IMR-90 (cell line): ENCODE measurements at regions not wholly inside any gene's neighbourhood (a gene's known extent, or its start where the extent isn't known, plus 50 kb on each side); places are given as distances from the start of the nearest gene placed in this dataset.

Experiments used
- ATAC-seq: fragments of 200-7000 bp; cut with Tn5 transposase; 2 replicates; pipeline ENCODE4 v1.9.1; 2020; ENCODE audit warnings: low read depth, mild to moderate bottlenecking, moderate library complexity
- BruUV-seq: library from RNA; stranded (reverse); fragments of 400-500 nt; replicated peaks from 2 replicates; lab custom pipeline; 2021; lab: Mats Ljungman, UMichigan
- CTCF ChIA-PET: fragments of 300-600 bp; formaldehyde crosslinking; extraction: SDS; loops from one replicate; lab custom pipeline; 2021; ENCODE audit warnings: antibody characterized with exemption; lab: Yijun Ruan, JAX
- POLR2A ChIA-PET: fragments of 300-600 bp; sonication (Branson Sonifier 250); formaldehyde crosslinking; loops from one replicate; lab custom pipeline; 2022; ENCODE audit warnings: antibody characterized with exemption; ENCODE audit not compliant: unreplicated experiment; lab: Charles Lee
- DNase-seq: peaks from one replicate; pipeline ENCODE4 v3.0.0; 2013
- H2AFZ ChIP-seq: replicated peaks from 2 replicates; pipeline ENCODE3; 2013; ENCODE audit warnings: low read length, mild to moderate bottlenecking; ENCODE audit not compliant: poor library complexity
- H2AK5ac ChIP-seq: 2 replicates; pipeline ENCODE4 v1.6.1; 2013; ENCODE audit warnings: low read depth, low read length, inconsistent platforms
- H2AK9ac ChIP-seq: replicated peaks from 2 replicates; pipeline ENCODE3; 2013; ENCODE audit warnings: mild to moderate bottlenecking, low read depth, low read length, moderate library complexity; ENCODE audit not compliant: poor library complexity
- H2BK120ac ChIP-seq: 2 replicates; pipeline ENCODE4 v1.6.1; 2013; ENCODE audit warnings: low read depth, low read length, inconsistent platforms
- H2BK15ac ChIP-seq: 3 replicates; pipeline ENCODE4 v1.6.1; 2013; ENCODE audit warnings: low read depth, low read length, inconsistent platforms
- H2BK20ac ChIP-seq: 2 replicates; pipeline ENCODE4 v1.6.1; 2013; ENCODE audit warnings: low read depth, mild to moderate bottlenecking, inconsistent platforms, low read length, moderate library complexity
- H2BK5ac ChIP-seq: 2 replicates; pipeline ENCODE4 v1.6.1; 2013; ENCODE audit warnings: mild to moderate bottlenecking, low read depth, low read length, inconsistent platforms; ENCODE audit not compliant: poor library complexity, severe bottlenecking
- H3K14ac ChIP-seq: replicated peaks from 2 replicates; pipeline ENCODE4 v1.6.1; 2013; ENCODE audit warnings: low read depth, low read length, inconsistent platforms
- H3K18ac ChIP-seq: 2 replicates; pipeline ENCODE4 v1.6.1; 2013; ENCODE audit warnings: low read depth, low read length, control low read depth
- H3K23ac ChIP-seq: 2 replicates; pipeline ENCODE4 v1.6.1; 2013; ENCODE audit warnings: low read depth, low read length, inconsistent platforms
- H3K27ac ChIP-seq: 2 replicates; pipeline ENCODE4 v1.5.1; 2013; ENCODE audit warnings: mild to moderate bottlenecking, control low read depth, low read length; ENCODE audit not compliant: insufficient read depth
- H3K27me3 ChIP-seq: 2 replicates; pipeline ENCODE4 v1.6.1; 2013; ENCODE audit warnings: low read length; ENCODE audit not compliant: control insufficient read depth, insufficient read depth
- H3K36me3 ChIP-seq: 2 replicates; pipeline ENCODE4 v1.6.1; 2013; ENCODE audit warnings: low read length, mixed read lengths; ENCODE audit not compliant: control insufficient read depth, insufficient read depth
- H3K4ac ChIP-seq: 2 replicates; pipeline ENCODE4 v1.6.1; 2013; ENCODE audit warnings: low read depth, low read length, inconsistent platforms
- H3K4me1 ChIP-seq: 2 replicates; pipeline ENCODE4 v1.6.1; 2013; ENCODE audit warnings: low read length, mixed read lengths; ENCODE audit not compliant: control insufficient read depth, insufficient read depth
- H3K4me2 ChIP-seq: 2 replicates; pipeline ENCODE4 v1.6.1; 2013; ENCODE audit warnings: low read depth, mild to moderate bottlenecking, control low read depth, low read length, moderate library complexity
- H3K4me3 ChIP-seq: 2 replicates; pipeline ENCODE4 v1.5.1; 2013; ENCODE audit warnings: low read depth, mild to moderate bottlenecking, control low read depth, low read length, moderate library complexity; ENCODE audit not compliant: insufficient read depth
- H3K56ac ChIP-seq: 2 replicates; pipeline ENCODE4 v1.6.1; 2013; ENCODE audit warnings: low read length, inconsistent platforms; ENCODE audit not compliant: insufficient read depth; ENCODE audit errors: extremely low read depth
- H3K79me1 ChIP-seq, 2 experiments: 2 replicates each; pipeline ENCODE4 v1.6.1; 2013; ENCODE audit warnings: low read length in 2 of 2, inconsistent platforms in 1 of 2, low read depth in 1 of 2
- H3K9ac ChIP-seq: 2 replicates; pipeline ENCODE4 v1.6.1; 2013; ENCODE audit warnings: low read depth, low read length, control low read depth
- H3K9me1 ChIP-seq: 2 replicates; pipeline ENCODE4 v1.6.1; 2013; ENCODE audit warnings: low read length, inconsistent platforms; ENCODE audit not compliant: insufficient read depth
- H3K9me3 ChIP-seq: 2 replicates; pipeline ENCODE4 v1.6.1; 2013; ENCODE audit warnings: low read length; ENCODE audit not compliant: control insufficient read depth, insufficient read depth
- H4K20me1 ChIP-seq: 2 replicates; pipeline ENCODE4 v1.6.1; 2013; ENCODE audit warnings: low read length, inconsistent platforms; ENCODE audit not compliant: insufficient read depth
- H4K5ac ChIP-seq: 2 replicates; pipeline ENCODE4 v1.6.1; 2013; ENCODE audit warnings: mild to moderate bottlenecking, low read depth, low read length, control low read depth
- H4K8ac ChIP-seq, 2 experiments: 2 replicates each; pipeline ENCODE4 v1.6.1; 2013; ENCODE audit warnings: low read depth in 2 of 2, low read length in 2 of 2, control low read depth in 1 of 2, inconsistent platforms in 1 of 2
- H4K91ac ChIP-seq: 2 replicates; pipeline ENCODE4 v1.6.1; 2013; ENCODE audit warnings: low read depth, low read length, inconsistent platforms; ENCODE audit not compliant: insufficient read depth
- BHLHE40 ChIP-seq: fragments of 150-350 bp; IDR thresholded peaks from 2 replicates; pipeline ENCODE4 v1.6.1; 2016; ENCODE audit warnings: mild to moderate bottlenecking, low read depth, low read length
- CEBPB ChIP-seq: IDR thresholded peaks from 2 replicates; pipeline ENCODE4 v1.6.1; 2012; ENCODE audit warnings: low read depth, low read length, improper control_type of control experiment
- CHD1 ChIP-seq: IDR thresholded peaks from 2 replicates; pipeline ENCODE4 v1.6.1; 2012; ENCODE audit warnings: low read depth, low read length, improper control_type of control experiment
- FOS ChIP-seq: fragments of 150-350 bp; IDR thresholded peaks from 2 replicates; pipeline ENCODE4 v1.6.1; 2016; ENCODE audit warnings: low read depth, low read length
- MAFK ChIP-seq: IDR thresholded peaks from 2 replicates; pipeline ENCODE4 v1.6.1; 2012; ENCODE audit warnings: low read depth, low read length, improper control_type of control experiment
- MAZ ChIP-seq: IDR thresholded peaks from 2 replicates; pipeline ENCODE4 v1.6.1; 2012; ENCODE audit warnings: low read depth, mild to moderate bottlenecking, low read length, improper control_type of control experiment, moderate library complexity, borderline replicate concordance
- MXI1 ChIP-seq: IDR thresholded peaks from 2 replicates; pipeline ENCODE4 v1.6.1; 2012; ENCODE audit warnings: low read depth, mild to moderate bottlenecking, low read length, moderate library complexity, borderline replicate concordance
- NFE2L2 ChIP-seq: fragments of 150-350 bp; IDR thresholded peaks from 2 replicates; pipeline ENCODE4 v1.6.1; 2016; ENCODE audit warnings: low read depth, mild to moderate bottlenecking, low read length
- POLR2A ChIP-seq: IDR thresholded peaks from 2 replicates; pipeline ENCODE4 v1.6.1; 2012; ENCODE audit warnings: mild to moderate bottlenecking, low read depth, low read length
- RAD21 ChIP-seq: IDR thresholded peaks from 2 replicates; pipeline ENCODE4 v1.6.1; 2012; ENCODE audit warnings: low read length, improper control_type of control experiment
- RCOR1 ChIP-seq: IDR thresholded peaks from 2 replicates; pipeline ENCODE4 v1.6.1; 2012; ENCODE audit warnings: mild to moderate bottlenecking, low read length, improper control_type of control experiment; ENCODE audit not compliant: insufficient replicate concordance
- RFX5 ChIP-seq: IDR thresholded peaks from 2 replicates; pipeline ENCODE4 v1.8.0; 2012; ENCODE audit warnings: low read depth, mild to moderate bottlenecking, low read length, moderate library complexity
- SMC3 ChIP-seq: fragments of 150-350 bp; IDR thresholded peaks from 2 replicates; pipeline ENCODE4 v1.6.1; 2016; ENCODE audit warnings: low read depth, mild to moderate bottlenecking, antibody characterized with exemption, low read length, moderate library complexity
- WGBS, 2 experiments: methylation state at CpG; one replicate each; pipeline versions ENCODE4 v1.1.5 to v1.1.7; 2013; ENCODE audit warnings: missing lambda C conversion rate in 2 of 2; ENCODE audit not compliant: insufficient read length in 1 of 2; ENCODE audit errors: extremely low coverage in 2 of 2; 5-methylcytosine and 5-hydroxymethylcytosine counted together
- dilution Hi-C: fragments of 300-500 bp; cut with HindIII; formaldehyde crosslinking; loops from one replicate; pipeline ENCODE4 v1.14.3; 2018; ENCODE audit warnings: low sequenced_read_pairs; ENCODE audit not compliant: unreplicated experiment
- in situ Hi-C: fragments of 300-500 bp; cut with MboI; formaldehyde crosslinking; loops from 3 replicates; pipeline ENCODE4 v1.14.3; 2019; ENCODE audit warnings: low sequenced_read_pairs, inconsistent platforms, mixed read lengths
- intact Hi-C: fragments of 100-400 bp; cut with micrococcal nuclease; formaldehyde crosslinking; loops from 2 replicates; pipeline ENCODE4 v1.10.0; 2022
- TF ChIP-seq, protein P1 (sequence below): fragments of 150-350 bp; IDR thresholded peaks from 2 replicates; pipeline ENCODE4 v1.6.1; 2017; ENCODE audit warnings: mild to moderate bottlenecking, antibody characterized with exemption, low read length, low read depth
- TF ChIP-seq, protein P2 (sequence below): fragments of 150-350 bp; IDR thresholded peaks from 2 replicates; pipeline ENCODE4 v1.6.1; 2016; ENCODE audit warnings: low read depth, mild to moderate bottlenecking, low read length, moderate library complexity, borderline replicate concordance
- TF ChIP-seq, protein P3 (sequence below): conservative IDR thresholded peaks from 2 replicates; pipeline ENCODE4 v1.5.1; 2012; ENCODE audit warnings: mild to moderate bottlenecking, low read depth, low read length, improper control_type of control experiment

DNA sequence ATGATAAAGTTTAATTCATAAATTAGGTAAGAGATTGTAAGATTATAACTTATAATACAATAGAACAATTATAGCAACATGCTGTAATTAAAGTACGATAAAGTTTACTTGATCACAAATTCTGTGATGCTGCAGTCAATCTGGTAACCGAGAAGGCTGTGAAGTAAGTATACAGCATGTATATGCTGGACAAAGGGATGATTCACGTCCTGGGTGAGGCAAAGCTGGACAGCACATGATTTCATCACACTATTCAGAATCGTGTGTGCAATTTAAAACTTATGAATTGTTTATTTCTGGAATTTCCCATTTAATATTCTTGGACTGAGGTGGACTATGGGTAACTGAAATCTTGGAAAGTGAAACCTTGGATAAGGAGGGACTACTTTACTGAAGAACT, 522.2 kb upstream of the CNTNAP5 start:
- dilution Hi-C loops, result no loop called here
- in situ Hi-C loops, result no loop called here
- H3K4me3 ChIP-seq, result no peak overlapping the region
- DNase-seq (no peak), ATAC-seq (no peak)
- no peak overlapping the region for H2BK15ac ChIP-seq
- H3K14ac ChIP-seq, result no peak overlapping the region
- no peak overlapping the region for H3K18ac ChIP-seq
- H3K56ac ChIP-seq, result no peak overlapping the region
- H4K91ac ChIP-seq, result no peak overlapping the region
- H2AK9ac ChIP-seq, result no peak overlapping the region
- H3K9ac ChIP-seq, result no peak overlapping the region
- no peaks in the 10 kb centered on the region for H4K20me1 ChIP-seq
- no peak overlapping the region for H3K23ac ChIP-seq
- no peaks in the 10 kb centered on the region for H3K27me3 ChIP-seq
- TF ChIP-seq FOS, result no peak
- no peak for TF ChIP-seq MAZ
- no peak for TF ChIP-seq NFE2L2
- TF ChIP-seq, protein P1, sequence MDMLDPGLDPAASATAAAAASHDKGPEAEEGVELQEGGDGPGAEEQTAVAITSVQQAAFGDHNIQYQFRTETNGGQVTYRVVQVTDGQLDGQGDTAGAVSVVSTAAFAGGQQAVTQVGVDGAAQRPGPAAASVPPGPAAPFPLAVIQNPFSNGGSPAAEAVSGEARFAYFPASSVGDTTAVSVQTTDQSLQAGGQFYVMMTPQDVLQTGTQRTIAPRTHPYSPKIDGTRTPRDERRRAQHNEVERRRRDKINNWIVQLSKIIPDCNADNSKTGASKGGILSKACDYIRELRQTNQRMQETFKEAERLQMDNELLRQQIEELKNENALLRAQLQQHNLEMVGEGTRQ, result no peak
- TF ChIP-seq RCOR1, result no peak
- TF ChIP-seq RAD21, result no peak
- no peak for TF ChIP-seq MXI1
- TF ChIP-seq SMC3, result no peak
- TF ChIP-seq RFX5, result no peak
- no peak for TF ChIP-seq BHLHE40
- TF ChIP-seq, protein P2, sequence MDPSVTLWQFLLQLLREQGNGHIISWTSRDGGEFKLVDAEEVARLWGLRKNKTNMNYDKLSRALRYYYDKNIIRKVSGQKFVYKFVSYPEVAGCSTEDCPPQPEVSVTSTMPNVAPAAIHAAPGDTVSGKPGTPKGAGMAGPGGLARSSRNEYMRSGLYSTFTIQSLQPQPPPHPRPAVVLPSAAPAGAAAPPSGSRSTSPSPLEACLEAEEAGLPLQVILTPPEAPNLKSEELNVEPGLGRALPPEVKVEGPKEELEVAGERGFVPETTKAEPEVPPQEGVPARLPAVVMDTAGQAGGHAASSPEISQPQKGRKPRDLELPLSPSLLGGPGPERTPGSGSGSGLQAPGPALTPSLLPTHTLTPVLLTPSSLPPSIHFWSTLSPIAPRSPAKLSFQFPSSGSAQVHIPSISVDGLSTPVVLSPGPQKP, result no peak
- no peak for TF ChIP-seq CEBPB
- TF ChIP-seq MAFK, result no peak
- TF ChIP-seq, protein P3, sequence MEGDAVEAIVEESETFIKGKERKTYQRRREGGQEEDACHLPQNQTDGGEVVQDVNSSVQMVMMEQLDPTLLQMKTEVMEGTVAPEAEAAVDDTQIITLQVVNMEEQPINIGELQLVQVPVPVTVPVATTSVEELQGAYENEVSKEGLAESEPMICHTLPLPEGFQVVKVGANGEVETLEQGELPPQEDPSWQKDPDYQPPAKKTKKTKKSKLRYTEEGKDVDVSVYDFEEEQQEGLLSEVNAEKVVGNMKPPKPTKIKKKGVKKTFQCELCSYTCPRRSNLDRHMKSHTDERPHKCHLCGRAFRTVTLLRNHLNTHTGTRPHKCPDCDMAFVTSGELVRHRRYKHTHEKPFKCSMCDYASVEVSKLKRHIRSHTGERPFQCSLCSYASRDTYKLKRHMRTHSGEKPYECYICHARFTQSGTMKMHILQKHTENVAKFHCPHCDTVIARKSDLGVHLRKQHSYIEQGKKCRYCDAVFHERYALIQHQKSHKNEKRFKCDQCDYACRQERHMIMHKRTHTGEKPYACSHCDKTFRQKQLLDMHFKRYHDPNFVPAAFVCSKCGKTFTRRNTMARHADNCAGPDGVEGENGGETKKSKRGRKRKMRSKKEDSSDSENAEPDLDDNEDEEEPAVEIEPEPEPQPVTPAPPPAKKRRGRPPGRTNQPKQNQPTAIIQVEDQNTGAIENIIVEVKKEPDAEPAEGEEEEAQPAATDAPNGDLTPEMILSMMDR, result no peak
- no peak for TF ChIP-seq CHD1
- TF ChIP-seq POLR2A, result no peak
- H3K27ac ChIP-seq, result no peak overlapping the region
- H3K79me1 ChIP-seq, result no peaks in the 10 kb centered on the region
- H3K9me3 ChIP-seq, result peaks cover 12% of the 10 kb centered on the region
- no peaks in the 10 kb centered on the region for H3K9me1 ChIP-seq
- H3K4ac ChIP-seq, result no peak overlapping the region
- BruUV-seq, result no TSS peak
- no peak overlapping the region for H3K4me2 ChIP-seq
- CTCF ChIA-PET, result no interaction called here
- no CpG with 5 or more reads among the region's 4 CpGs for WGBS, 2 experiments
- no peak overlapping the region for H2BK120ac ChIP-seq
- no peak overlapping the region for H2BK5ac ChIP-seq
- no peaks in the 10 kb centered on the region for H3K36me3 ChIP-seq
- H4K5ac ChIP-seq, result no peak overlapping the region
- H3K4me1 ChIP-seq, result no peaks in the 10 kb centered on the region
- no peak overlapping the region for H4K8ac ChIP-seq
- intact Hi-C loops, result no loop called here
- no peak overlapping the region for H2BK20ac ChIP-seq
- H2AFZ ChIP-seq, result no peak overlapping the region
- H2AK5ac ChIP-seq, result no peak overlapping the region
- POLR2A ChIA-PET, result no interaction called here
